Kidney capillary endothelial cell (primary cell): ENCODE measurements at regions not wholly inside any gene's neighbourhood (a gene's known extent, or its start where the extent isn't known, plus 50 kb on each side); places are given as distances from the start of the nearest gene placed in this dataset.
A peak's percentile ranks its signal among the peaks of the same experiment; 100 is the strongest.
"Not testable (repeated sequence)": the region's sequence is repeated elsewhere in the genome, so short reads cannot be mapped to it uniquely, and the experiment has no call there.

Source experiments
- DNase-seq: peaks from one replicate; pipeline ENCODE4 v3.0.0-alpha.2; 2018; ENCODE audit warnings: low spot score

DNA sequence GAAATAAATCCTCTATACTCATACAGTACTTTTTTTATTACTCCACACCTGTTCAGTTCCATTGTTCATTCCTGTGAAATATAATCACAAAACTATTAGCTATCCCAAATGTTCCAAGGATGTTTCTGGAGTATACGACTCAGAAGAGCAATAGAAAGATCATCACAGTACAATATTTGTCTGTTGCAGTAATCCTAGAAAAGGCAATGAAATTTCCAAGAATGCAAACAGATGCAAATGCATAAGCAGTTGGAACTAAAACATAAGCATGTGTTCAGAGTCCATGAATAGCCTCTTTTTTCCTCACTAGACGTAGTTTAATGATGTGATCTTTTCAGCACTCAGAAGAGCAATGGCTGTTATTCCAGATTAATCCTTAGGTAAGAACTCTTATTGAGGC, 55.2 kb downstream of the RTL3 start:
- DNase-seq = no peak

DNA sequence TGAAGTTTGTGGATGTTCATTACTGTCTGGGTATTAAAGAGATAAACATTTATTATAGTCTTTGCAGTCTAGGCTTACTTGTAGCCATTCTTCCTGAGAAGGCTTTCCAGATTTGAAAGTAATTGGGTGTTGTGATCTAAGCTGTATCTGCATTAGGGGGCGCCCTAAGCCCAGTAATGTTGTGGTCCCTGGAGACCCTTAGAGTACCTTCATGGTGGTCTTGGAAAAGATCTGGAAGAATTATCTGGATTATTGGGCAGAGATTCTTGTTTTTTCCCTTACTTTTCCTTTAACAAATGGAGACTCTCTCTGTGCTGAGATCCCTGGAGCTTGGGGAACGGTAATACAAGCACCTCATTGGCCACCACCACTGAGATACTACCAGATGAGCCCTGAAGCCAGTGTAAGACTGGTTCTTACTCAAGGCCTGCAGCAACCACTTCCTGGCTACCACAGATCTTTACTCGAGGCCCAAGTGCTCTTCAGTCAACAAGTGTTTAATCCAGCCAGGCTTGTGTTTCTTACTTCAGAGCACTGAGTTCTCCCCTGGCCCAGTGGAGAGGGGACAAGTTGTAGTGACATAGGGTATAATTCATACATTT, 63.1 kb downstream of the RTL3 start:
- no peak for DNase-seq

DNA sequence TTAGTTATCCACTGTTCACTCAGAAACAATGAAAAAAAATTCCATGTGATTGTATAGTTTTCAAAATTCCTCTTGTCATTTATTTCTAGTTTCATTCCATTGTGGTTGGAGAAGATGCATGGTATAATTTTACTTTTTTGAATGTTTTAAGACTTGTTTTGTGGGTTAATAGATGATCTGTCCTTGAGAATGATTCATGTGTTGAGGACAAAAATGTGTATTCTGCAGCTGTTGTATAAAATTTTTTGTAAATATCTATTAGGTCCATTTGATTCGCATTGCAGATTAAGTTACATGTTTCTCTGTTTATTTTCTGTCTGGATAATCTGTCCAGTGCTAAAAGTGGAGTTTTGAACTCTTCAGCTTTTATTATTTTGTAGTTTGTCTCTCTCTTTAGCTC, 65.4 kb downstream of the RTL3 start:
- no peak for DNase-seq

DNA sequence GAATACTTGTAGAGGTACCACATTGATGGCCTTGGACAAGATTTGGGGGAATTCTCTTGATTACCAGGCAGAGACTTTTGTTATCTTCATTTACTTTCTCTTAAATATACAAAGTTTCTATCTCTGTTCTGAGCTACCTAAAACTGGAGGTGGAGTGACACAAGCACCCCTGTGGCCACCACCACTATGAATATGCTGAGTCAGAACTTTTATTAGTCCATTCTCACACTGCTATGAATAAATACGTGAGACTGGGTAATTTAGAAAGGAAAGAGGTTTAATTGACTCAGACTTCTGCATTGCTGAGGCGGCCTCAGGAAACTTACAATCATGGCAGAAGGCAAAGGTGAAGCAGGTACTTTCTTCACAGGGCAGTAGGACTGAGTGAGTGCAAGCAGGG, 67.1 kb downstream of the RTL3 start:
- no peak for DNase-seq

DNA sequence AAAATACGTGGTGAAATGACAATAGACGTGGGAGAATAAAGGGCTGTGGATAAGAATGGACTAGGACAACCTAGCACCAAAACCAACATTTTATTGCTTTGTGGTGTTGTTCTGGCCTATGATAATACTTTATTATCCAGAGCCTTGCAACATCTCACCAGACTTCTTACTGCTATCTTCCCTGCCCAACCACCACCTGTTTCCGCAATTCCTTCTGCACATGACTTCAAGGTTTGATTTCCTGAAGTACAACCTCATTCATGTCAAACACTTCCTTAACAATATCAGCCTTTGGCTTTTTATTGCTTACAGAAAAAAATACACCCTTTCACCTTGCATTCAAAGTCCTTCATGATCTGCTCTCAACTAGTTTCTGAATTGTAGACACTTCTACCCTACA, 84.8 kb downstream of the RTL3 start:
- DNase-seq = no peak

DNA sequence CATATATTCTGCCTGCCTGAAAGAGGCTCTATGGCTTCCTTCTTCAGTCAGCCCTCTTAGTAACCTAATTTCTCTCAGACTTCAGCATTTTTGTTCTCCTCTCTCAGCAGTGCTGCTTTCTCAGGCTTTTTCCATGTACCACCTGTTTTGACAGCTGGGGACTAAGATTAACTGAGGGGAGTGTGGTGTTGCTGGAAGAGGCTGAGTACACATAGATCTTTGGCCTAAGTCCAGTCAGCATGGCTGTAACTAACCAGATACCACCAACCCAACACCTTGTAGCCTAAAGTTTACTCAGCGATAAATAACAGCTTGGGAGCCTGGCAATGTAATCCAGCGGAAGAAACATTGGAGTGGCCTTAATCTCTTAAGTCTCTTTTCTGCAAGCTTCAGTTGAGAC, 85.5 kb downstream of the RTL3 start:
- DNase-seq = no peak

DNA sequence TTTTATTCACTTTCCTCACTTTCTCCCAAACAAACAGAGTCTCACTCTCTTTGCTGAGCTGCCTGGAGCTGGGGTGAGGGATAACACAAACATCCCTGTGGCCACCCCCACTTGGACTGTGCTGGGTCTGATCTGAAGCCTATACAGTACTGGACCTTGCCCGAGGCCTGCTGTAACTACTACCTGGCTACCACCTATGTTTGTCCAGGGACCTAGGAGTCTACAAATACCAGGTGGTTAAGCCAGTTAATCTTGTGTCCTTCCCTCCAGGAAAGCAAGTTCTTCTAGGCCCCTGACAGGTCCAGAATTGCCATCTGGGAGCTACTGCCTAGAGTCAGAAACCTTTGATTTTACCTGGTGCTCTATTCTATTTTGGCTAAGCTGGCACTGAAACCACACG, 87.3 kb downstream of the RTL3 start:
- DNase-seq = no peak

DNA sequence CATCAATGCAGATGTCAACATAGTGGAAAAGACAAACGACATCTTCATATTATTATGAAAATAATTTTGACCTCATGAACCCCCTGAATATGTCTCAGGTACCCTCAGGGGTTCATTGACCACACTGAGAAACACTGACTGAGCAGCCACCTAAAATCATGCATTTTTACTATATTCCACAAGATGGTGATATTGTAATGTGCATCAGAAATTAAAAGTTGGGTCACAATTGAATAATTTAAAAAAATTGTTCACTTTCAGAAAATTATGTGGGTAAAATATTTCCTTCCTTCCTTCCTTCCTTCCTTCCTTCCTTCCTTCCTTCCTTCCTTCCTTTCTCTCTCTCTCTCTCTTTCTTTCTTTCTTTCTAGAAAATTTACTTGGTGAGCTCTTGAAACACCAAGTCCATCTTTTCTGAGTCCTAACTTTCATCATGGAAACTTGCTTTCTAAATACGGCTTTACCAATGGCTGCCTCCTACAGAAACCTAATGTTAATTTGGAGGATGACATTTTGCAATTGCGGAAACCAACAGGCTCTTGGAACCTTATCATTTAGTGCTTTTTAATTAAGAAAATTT, 103.6 kb downstream of the RTL3 start:
- DNase-seq = peak; percentile 6

DNA sequence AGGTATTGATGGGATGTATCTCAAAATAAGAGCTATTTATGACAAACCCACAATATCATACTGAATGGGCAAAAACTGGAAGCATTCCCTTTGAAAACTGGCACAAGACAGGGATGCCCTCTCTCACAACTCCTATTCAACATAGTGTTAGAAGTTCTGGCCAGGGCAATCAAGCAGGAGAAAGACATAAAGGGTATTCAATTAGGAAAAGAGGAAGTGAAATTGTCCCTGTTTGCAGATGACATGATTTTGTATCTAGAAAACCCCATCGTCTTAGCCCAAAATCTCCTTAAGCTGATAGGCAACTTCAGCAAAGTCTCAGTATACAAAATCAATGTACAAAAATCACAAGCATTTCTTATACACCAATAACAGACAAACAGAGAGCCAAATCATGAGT, 106.5 kb downstream of the RTL3 start:
- DNase-seq = not testable (repeated sequence)

DNA sequence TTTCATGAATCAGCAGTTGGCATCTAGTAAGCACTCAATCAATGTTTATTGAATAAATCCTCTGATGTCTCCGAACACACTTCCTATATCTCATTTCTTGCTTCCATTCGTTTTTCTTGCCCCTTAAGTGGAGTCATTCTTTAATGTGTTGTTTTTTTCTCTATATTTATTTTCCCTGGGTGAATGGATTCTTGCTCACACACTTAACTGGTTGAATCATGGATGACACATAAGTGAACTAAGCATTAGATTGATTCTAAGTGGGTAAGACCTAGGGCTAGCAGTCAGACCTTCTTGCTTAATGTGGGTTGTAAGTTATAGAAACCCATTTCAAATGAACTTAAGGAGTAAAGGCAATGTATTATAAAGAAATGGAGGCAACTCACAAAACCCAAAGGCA, 111.1 kb downstream of the RTL3 start:
- DNase-seq = no peak

DNA sequence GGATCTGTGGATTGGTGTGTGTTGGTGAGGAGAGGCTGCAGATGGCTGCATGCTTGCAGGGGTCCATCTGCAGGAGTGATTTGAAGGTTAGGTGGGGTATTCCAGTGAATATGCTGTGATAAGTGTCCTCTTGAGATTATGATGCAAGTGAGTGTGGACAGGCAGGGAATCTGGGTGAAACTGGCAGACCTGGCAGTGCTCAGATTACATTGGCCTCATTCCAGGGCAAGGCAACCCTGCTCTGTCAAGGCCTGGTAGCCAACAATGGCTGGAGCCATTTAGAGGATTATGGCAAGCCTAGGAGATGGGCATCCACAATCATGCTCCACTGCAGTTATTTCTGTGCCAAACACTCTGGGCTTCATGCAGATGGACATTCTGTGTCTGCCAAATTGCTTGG, 113.9 kb downstream of the RTL3 start:
- DNase-seq = no peak

DNA sequence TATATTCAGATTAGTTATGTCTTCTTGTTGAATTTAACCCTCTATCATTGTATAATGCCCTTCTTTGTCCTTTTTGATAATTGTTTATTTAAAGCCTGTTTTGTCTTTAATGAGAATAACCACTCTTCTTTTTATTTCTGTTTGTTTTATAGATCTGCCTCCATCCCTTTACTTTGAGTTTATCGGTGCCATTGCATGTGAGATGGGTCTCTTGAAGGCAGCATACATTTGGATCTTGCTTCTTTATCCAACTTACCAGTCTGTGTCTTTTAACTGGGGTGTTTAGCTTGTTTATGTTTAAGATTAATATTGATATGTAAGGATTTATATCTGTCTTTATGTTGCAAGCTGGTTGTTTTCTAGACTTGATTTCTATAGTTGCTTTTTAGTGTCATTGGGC, 115.8 kb downstream of the RTL3 start:
- no peak for DNase-seq

DNA sequence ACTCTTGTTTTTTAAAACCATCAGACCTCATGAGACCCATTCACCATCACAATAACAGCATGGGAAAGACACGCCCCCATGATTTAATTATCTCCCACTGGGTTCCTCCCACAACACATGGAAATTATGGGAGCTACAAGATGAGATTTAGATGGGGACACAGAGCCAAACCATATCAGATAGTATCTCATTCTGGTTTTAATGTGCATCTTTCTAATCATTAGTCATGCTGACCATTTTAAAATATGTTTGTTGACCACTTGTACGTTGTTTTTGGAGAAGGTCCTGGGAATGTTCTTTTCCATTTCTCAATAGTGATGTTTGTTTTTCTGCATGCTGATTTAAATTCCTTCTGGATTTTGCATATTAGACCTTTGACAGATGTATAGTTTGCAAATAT, 119.0 kb downstream of the RTL3 start:
- DNase-seq = no peak

DNA sequence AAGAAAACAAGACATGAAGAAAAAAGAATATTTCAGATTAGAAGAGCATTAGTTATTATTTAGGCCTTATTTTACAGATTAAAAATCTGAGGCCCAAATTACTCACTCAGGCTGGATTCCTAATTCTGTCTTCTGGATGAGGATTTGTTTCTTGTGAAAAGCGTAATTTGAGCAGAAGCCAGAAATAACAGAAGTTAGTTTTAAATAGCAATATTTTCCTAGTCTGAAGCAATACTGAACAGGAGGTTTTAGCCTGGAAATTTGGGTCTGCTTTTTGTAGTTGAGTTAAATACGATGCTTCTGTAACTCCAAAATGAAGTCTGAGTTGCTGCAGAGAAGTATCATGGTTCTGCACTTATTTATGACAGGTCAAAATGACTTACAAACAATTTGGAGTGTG, 124.9 kb downstream of the RTL3 start:
- no peak for DNase-seq

DNA sequence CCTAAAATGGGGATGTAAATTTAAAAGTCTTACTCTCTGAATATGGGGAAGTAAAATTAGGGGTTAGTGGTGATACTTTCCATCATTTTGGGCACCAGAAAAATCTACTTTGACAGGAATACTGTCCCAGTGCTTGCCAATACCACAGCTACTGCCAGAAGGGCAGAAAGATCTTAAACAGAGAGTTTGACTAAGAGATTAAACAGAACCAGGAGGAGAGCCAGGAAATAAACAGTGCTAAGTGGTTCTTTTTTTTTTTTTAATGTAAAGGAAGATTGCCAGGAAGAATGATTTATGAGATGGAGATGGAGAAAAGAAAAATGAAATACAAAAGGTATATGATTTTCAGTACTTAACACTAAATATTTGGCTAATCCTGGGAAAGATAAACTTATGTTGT, 126.8 kb downstream of the RTL3 start:
- no peak for DNase-seq

DNA sequence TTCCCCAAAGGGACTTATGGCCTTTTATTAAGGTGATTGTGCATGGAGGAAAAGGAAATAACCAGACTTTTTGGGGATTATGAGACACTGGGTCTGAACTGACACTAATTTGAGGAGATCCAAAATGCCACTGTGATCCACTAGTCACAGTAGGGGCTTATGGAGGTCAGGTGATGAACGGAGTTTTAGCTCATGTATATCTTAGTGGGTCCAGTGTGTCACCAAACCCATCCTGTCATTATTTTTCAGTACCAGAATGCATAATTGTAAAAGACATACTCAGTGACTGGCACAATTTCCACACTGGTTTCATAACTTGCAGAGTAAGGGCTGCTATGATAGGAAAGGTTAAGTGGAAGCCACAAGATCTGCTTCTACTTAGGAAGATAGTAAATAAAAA, 131.3 kb downstream of the RTL3 start:
- no peak for DNase-seq

DNA sequence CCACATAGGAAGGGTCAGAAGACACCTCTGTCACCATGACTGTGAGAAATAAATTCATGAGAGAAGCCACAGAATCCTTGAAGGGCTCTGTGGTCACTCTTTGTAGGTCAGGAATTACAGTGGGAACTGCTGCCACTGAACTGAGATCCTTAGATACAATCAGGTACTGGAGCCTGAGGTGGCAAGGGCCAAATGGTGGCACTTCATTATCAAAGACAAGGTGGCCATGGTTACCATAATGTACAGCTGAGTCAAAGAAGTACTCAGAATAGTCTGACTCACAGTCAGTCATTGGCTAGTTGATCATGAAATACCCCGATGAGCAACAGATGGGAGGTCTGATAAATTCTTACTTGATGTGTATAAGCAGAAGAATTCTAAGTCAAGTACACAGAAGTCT, 131.9 kb downstream of the RTL3 start:
- no peak for DNase-seq

DNA sequence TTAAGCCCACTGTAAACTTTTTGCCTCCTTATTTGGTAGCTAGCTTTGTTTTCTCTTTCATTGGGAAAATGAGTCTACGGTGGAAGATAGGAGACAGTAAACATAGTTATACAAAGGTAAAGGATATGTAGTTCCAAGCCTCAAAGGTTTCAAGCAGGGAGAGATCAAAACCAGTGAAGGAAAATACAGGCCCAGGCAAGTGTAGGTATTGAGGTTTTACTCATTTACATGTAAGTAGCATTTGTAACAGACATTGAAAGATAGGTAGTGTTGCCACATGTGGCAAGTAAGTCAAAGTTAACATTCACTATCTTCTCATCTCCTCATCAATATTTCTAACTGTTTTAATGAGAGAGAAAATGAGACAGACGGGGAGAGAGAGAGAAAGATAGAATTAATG, 136.5 kb downstream of the RTL3 start:
- DNase-seq = no peak

DNA sequence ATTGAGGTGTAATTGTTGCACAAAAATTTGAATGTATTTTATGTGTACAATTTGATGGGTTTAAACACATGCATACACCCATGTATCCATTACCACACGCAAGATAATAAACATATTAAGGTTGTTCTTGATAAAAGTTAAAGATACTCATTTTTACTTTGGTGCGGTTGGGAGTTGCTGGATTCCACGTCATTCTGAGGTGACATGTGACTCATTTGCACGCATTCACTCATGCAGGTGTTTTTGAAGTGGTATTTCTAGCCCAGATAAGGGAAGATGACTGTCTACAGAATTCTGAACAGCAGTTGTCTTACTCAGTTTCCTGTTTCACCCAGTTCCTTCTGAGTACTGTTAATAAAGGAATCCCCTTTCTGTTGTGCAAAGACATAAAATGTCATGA, 142.0 kb downstream of the RTL3 start:
- DNase-seq = no peak

DNA sequence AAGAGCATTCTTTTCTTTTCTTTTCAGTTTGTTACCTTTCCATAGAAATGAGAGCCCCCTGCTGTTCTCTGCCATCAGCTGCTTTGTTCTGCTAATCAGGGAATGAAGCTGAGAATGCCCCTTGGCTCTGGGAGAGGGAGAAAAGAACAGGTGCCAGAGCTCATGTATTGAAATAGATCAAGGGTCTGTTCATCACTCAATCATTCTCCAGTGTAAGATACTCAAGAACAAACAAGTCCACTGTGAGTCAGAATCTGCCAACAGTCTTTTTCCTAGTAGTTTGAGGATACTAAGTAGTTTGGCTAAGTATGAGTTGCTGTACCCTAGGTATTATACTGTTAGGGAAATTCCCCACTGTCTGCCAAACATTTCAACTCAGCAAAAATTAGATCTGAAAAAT, 144.3 kb downstream of the RTL3 start:
- DNase-seq = no peak

DNA sequence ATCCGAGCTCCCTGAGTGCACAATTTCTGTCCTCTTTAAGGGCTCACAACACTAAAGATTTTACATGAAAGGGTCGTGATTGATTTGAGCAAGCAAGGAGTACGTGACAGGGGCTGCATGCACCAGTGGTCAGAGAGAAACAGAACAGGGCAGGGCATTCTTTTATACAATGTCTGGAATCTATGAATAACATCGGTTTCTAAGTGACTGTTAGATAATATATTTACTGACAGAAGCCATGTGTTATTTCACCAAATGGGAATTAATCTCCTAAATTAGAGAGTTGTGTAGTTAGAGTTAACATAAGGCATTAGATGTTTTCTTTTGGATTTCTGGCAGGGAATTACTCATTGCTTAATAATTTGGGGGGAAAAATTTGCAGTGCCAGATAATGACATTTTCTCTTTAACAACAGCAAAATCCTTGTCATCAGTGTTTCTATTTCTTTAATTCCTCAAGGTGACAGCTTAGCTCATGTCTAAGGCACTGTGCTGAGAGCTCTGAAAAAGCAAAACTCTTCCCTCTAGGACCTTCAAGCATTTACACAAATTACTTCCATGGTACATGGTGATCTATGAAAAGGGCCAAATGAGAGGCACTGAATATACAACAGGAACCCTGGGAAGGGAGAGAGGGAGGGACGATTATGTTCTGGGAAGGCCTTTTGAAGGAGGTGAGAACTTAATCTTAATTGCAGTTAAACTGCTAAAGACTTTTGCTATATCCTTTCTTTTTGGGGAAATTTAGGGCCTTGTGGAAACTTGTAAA, 145.0 kb downstream of the RTL3 start:
- DNase-seq = no peak

DNA sequence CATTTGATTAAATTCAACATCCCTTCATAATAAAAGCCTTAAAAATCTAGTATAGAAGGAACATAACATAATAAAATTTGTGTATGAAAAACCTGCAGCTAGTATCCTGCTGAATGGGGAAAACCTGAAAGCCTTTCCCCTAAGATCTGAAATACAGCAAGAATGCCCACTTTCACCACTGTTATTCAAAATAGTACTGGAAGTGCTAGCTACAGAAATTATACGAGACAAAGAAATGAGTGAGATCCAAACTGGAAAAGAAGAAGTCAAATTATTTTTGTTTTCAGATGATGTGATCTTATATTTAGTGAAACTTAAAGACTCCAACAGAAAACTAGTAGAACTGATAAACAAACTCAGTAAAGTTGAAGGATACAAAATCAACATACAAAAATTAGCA, 152.9 kb downstream of the RTL3 start:
- no peak for DNase-seq

DNA sequence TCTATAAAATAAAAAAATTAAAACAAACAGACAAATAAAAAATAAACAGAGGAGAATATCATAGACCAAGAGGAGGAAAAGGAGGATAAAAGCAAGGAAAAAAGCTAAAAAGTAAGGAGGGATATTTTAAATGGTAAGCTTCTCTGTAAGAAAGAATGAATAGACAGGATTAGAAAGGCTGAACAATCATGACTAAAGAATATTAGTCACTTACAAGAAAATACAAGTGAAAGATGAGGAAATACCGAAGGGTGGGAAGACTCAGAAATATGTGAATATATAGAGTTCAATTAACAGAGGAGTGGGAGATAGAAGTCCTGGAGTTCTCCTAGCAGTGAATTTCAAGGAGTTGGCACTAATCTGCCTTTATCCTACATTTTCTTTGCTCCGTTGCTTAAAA, 162.6 kb downstream of the RTL3 start:
- DNase-seq = no peak

DNA sequence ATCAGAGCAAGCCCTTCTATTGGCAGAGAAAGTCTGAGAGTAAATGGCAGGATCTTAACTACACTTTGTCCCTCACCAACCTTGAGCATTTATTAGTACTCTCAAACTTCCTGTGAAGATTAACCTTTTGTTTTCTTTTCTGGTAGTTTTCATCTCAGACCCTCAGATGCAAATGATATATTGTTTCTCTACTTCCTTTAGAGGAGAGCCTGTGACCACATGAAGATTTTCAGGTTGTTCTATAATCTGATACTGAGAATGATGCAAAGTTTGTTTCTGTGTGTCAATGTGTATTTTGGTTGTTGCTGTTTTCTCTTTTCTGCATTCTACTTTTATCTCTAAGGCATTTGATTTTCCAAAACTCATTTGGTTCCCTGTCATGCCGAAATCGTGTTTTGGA, 165.8 kb upstream of the CYSLTR1 start:
- DNase-seq = no peak
